Pancreas (tissue), 10 donors: ENCODE measurements at regions not wholly inside any gene's neighbourhood (a gene's known extent, or its start where the extent isn't known, plus 50 kb on each side); places are given as distances from the start of the nearest gene placed in this dataset.
"Not testable (repeated sequence)": the region's sequence is repeated elsewhere in the genome, so short reads cannot be mapped to it uniquely, and the experiment has no call there.

Experiments
- ATAC-seq, 4 donors: fragments of 200-7000 bp; cut with Tn5 transposase; one replicate each; pipeline versions ENCODE4 v1.8.0 to v1.9.1; 2020; ENCODE audit warnings: mild to moderate bottlenecking in 4 of 4, moderate library complexity in 4 of 4
- DNase-seq, 6 donors: peaks; one replicate each; pipeline ENCODE4 v3.0.0-alpha.2; 2020
- FAIRE-seq: peaks from 2 replicates; lab custom pipeline; 2012; peaks lifted over from hg19 to GRCh38; lab: Jason Lieb, UNC
- H3K27ac ChIP-seq, 4 donors: fragments of 200-600 bp; sonication (generic); 1 replicate in 3 of 4; 2 replicates in 1 of 4; pipeline versions ENCODE4 v1.5.0 to v1.8.0; 2020
- H3K27me3 ChIP-seq, 4 donors: fragments of 200-600 bp; one replicate each; pipeline ENCODE4 v1.8.0; 2021
- H3K36me3 ChIP-seq, 3 donors: fragments of 200-600 bp; sonication (generic) in 1 of 3; one replicate each; pipeline versions ENCODE4 v1.5.0 to v1.8.0; 2020 to 2021
- H3K4me1 ChIP-seq, 3 donors: fragments of 200-600 bp; one replicate each; pipeline ENCODE4 v1.8.0; 2021
- H3K4me3 ChIP-seq, 4 donors: fragments of 200-600 bp; sonication (generic) in 2 of 4; one replicate each; pipeline versions ENCODE4 v1.5.0 to v1.8.0; 2020 to 2021
- H3K9me3 ChIP-seq, 4 donors: fragments of 200-600 bp; one replicate each; pipeline ENCODE4 v1.8.0; 2021
- CTCF ChIP-seq, 4 donors: fragments of 200-600 bp; sonication (generic) in 3 of 4; IDR thresholded peaks; one replicate each; pipeline versions ENCODE4 v1.5.0 to v1.8.0; 2021; ENCODE audit warnings: antibody characterized with exemption in 4 of 4
- WGBS, 2 donors: extraction: QIAGEN DNeasy Blood & Tissue Kit; methylation state at CpG; one replicate each; pipeline ENCODE4 v1.1.7; 2013; 5-methylcytosine and 5-hydroxymethylcytosine counted together
- intact Hi-C, 3 donors: fragments of 100-400 bp; cut with DNase I; formaldehyde crosslinking; loops; one replicate each; pipeline versions ENCODE4 v1.11.1 to v1.14.2; 2022
- donor health status: healthy with polysubstance abuse.
- donor health status: DM: no; HTN: no; CAD: no; lungs with moderate emphysema.
- donor health status: DM: no; HTN: no; CAD: no.
- donor health status: control.
- donor health status: control.
- donor health status: Bipolar disorder and iron deficiency.
- donor health status: DM: yes; HTN: yes; CAD: no.
- donor health status: DM: no; HTN: no; CAD: no.
- donor health status: DM: no; HTN: no; CAD: no.
- donor health status: DM: yes; HTN: yes; CAD: no.

- H3K4me3 ChIP-seq: no peak overlapping the region
- no peaks in the 10 kb centered on the region for H3K27me3 ChIP-seq
- DNase-seq (peak in 1 of 6 donors; percentile 21), ATAC-seq (no peak), FAIRE-seq (no peak)
- 82 to 84% methylated on average over 13 of the region's 13 CpGs for WGBS, 2 donors
- no peak overlapping the region for H3K27ac ChIP-seq
- intact Hi-C loops: no loop called here
- no peaks in the 10 kb centered on the region for H3K9me3 ChIP-seq
- H3K36me3 ChIP-seq: no peaks in the 10 kb centered on the region
- TF ChIP-seq CTCF (IDR thresholded peaks at IDR 0.05): no peak
- no peaks in the 10 kb centered on the region for H3K4me1 ChIP-seq
These were observed 150.7 kb downstream of the DLL1 start for GRCh38 chr6:170140129-170140528.

GRCh38 chr6:170139531-170139930 is 151.3 kb downstream of the DLL1 start:
- 93 to 95% methylated on average over 22 of the region's 22 CpGs for WGBS, 2 donors
- TF ChIP-seq CTCF (IDR thresholded peaks at IDR 0.05): no peak
- H3K27ac ChIP-seq: no peak overlapping the region
- peak in 3 of 6 donors; percentile 9 to 42 (median 32) for DNase-seq
- H3K4me1 ChIP-seq: no peaks in the 10 kb centered on the region
- no peak for ATAC-seq
- no peak overlapping the region for H3K4me3 ChIP-seq
- no peaks in the 10 kb centered on the region for H3K9me3 ChIP-seq
- no peaks in the 10 kb centered on the region for H3K36me3 ChIP-seq
- no peaks in the 10 kb centered on the region for H3K27me3 ChIP-seq
- FAIRE-seq: no peak
- intact Hi-C loops: no loop called here

GRCh38 chr6:170139046-170139445 is 151.8 kb downstream of the DLL1 start:
- H3K4me1 ChIP-seq, FAIRE-seq, H3K4me3 ChIP-seq, H3K27ac ChIP-seq, H3K36me3 ChIP-seq, intact Hi-C loops, ATAC-seq, H3K9me3 ChIP-seq, H3K27me3 ChIP-seq: not testable (repeated sequence)
- DNase-seq: peak in 1 of 6 donors; percentile 11
- 92 to 94% methylated on average over 24 of the region's 24 CpGs for WGBS, 2 donors

DNA sequence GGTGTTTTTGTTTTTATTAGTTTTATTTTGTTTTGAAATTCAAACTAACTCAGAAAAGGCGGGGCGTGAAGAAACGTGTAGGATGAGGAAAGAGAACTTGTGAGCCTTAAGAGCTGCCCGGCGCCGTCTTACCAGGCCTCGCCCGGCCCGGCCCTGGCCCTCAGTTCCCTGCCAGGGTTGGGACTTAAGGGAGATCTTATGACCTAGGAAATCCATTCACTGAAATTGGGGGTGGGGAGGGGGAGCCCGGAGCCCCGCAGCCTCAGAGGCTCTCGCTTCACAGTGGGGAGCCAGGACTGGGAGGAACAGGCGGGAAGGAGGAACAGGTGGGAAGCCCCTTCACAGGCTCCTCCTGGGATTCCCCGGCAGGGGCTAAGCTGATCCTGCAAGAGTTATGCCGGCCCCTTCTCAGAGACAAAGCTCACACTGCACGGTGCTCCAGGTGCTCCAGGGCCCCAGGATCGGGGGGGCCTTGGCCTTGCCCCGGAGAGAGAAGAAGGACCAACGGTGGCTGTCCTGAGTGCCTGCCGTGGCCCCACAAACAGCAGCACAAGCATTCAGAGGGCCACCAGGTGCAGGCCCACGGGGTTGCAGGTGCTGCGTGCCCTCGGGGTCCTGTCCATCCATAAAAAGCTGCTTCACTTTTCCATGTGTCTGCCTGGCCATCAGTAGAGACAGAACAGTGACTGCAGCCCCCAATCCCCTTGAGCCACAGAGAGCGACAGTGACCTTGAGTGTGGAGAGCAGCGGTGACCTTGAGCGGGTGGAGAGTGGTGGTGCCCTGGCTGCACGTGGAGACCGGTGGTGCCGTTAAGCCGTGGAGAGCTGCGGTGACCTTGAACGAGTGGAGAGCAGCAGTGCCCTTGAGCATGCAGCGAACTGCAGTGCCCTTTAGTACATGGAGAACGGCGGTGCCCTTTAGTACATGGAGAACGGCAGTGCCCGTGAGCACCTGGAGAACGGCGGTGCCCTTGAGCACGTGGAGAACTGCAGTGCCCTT is 152.7 kb downstream of the DLL1 start:
- DNase-seq (peak in 4 of 6 donors; percentile 1 to 50 (median 25)), ATAC-seq (no peak), FAIRE-seq (no peak)
- Histone ChIP-seq H3K4me1 (no peaks in the 10 kb centered on the region), H3K36me3 (no peaks in the 10 kb centered on the region), H3K9me3 (no peaks in the 10 kb centered on the region), H3K27ac (peak overlapping the region in 1 of 4 donors; percentile 22), H3K27me3 (no peaks in the 10 kb centered on the region), H3K4me3 (no peak overlapping the region)
- no peak for TF ChIP-seq CTCF (IDR thresholded peaks at IDR 0.05)
- intact Hi-C loops: no loop called here
- WGBS, 2 donors: 76 to 83% methylated on average over 40 of the region's 40 CpGs

DNA sequence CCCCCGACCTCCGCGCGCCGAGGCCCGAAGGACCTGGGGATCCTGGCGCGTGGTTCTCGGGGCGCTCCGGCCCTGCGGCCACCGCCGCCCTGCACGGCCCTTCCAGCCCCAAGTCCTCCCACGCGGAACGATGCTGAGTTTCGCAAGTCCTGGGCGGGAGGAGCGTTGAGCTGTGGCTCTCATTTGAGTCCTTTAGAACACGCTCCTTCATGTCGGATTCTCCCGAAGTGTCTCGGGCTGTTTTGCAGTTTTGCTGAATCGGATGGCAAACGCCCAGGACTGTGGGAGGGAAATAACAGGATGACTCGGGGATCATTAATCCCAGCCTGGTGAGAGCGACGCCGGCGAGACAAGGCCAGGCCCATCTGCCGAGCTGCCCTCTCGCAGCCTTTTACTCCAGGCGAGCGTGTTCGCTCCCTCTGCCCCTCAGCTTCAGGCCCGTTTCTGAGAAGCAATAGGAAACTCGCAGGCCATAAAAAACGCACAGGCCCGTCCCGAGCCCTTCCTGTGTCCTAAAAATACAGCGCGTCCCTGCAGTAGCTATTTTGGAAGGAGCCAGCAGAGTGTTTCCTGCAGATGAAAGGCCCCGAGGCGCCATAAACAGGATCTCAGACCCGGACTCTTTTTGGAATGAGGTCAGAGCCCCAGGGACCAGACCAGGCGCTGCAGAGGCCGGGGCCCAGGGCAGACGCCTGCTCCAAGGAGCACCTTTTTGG is 153.5 kb downstream of the DLL1 start:
- no peak overlapping the region for H3K4me3 ChIP-seq
- H3K4me1 ChIP-seq: no peaks in the 10 kb centered on the region
- no peaks in the 10 kb centered on the region for H3K27me3 ChIP-seq
- no peak for TF ChIP-seq CTCF (IDR thresholded peaks at IDR 0.05)
- H3K9me3 ChIP-seq: no peaks in the 10 kb centered on the region
- peak overlapping the region in 1 of 4 donors; percentile 22 for H3K27ac ChIP-seq
- WGBS, 2 donors: 84 to 87% methylated on average over 50 of the region's 50 CpGs
- DNase-seq (peak in 3 of 6 donors; percentile 2 to 51 (median 12)), FAIRE-seq (no peak), ATAC-seq (peak in 2 of 4 donors; percentile 18 to 37)
- intact Hi-C loops: no loop called here
- H3K36me3 ChIP-seq: no peaks in the 10 kb centered on the region
